Ascending aorta (tissue), 2 donors: ENCODE measurements at regions not wholly inside any gene's neighbourhood (a gene's known extent, or its start where the extent isn't known, plus 50 kb on each side); places are given as distances from the start of the nearest gene placed in this dataset.

Experiments
- DNase-seq, 2 donors: peaks; one replicate each; pipeline ENCODE4 v3.0.0-alpha.2; 2019; ENCODE audit warnings: low spot score in 2 of 2
- H3K27ac ChIP-seq, 2 donors: fragments of 200-600 bp; sonication (generic); one replicate each; pipeline ENCODE4 v1.5.1; 2016 to 2017; ENCODE audit warnings: mild to moderate bottlenecking in 1 of 2
- H3K27me3 ChIP-seq: fragments of 200-600 bp; sonication (generic); one replicate; pipeline ENCODE4 v1.5.1; 2017
- H3K36me3 ChIP-seq, 2 donors: fragments of 200-600 bp; sonication (generic); one replicate each; pipeline ENCODE4 v1.5.1; 2016
- H3K4me1 ChIP-seq, 2 donors: fragments of 200-600 bp; sonication (generic); one replicate each; pipeline ENCODE4 v1.5.1; 2016 to 2017; ENCODE audit warnings: mild to moderate bottlenecking in 1 of 2
- H3K4me3 ChIP-seq, 2 donors: fragments of 200-600 bp; sonication (generic); one replicate each; pipeline ENCODE4 v1.5.1; 2016 to 2017; ENCODE audit warnings: mild to moderate bottlenecking in 1 of 2
- H3K9me3 ChIP-seq, 2 donors: fragments of 200-600 bp; sonication (generic); one replicate each; pipeline ENCODE4 v1.5.1; 2016
- intact Hi-C: fragments of 100-400 bp; cut with DNase I; formaldehyde crosslinking; loops from one replicate; pipeline ENCODE4 v1.15.1; 2023
- TF ChIP-seq, protein P1 (sequence below), 3 experiments: fragments of 200-600 bp in 2 of 3; fragments of 450-650 bp in 1 of 3; sonication (generic) in 2 of 3; IDR thresholded peaks; one replicate each; pipeline ENCODE4 v1.5.1; 2016 to 2019; ENCODE audit warnings: antibody characterized with exemption in 3 of 3, mild to moderate bottlenecking in 1 of 3, moderate library complexity in 1 of 3

GRCh38 chr4:99754756-99755155, 61.9 kb upstream of the DAPP1 start:
- Histone ChIP-seq H3K36me3 (no peaks in the 10 kb centered on the region), H3K9me3 (no peaks in the 10 kb centered on the region), H3K27me3 (no peaks in the 10 kb centered on the region), H3K4me1 (peaks cover 0 to 8% of the 10 kb centered on the region in 2 donors), H3K27ac (no peak overlapping the region), H3K4me3 (no peak overlapping the region)
- intact Hi-C loops, result no loop called here
- TF ChIP-seq, protein P1, sequence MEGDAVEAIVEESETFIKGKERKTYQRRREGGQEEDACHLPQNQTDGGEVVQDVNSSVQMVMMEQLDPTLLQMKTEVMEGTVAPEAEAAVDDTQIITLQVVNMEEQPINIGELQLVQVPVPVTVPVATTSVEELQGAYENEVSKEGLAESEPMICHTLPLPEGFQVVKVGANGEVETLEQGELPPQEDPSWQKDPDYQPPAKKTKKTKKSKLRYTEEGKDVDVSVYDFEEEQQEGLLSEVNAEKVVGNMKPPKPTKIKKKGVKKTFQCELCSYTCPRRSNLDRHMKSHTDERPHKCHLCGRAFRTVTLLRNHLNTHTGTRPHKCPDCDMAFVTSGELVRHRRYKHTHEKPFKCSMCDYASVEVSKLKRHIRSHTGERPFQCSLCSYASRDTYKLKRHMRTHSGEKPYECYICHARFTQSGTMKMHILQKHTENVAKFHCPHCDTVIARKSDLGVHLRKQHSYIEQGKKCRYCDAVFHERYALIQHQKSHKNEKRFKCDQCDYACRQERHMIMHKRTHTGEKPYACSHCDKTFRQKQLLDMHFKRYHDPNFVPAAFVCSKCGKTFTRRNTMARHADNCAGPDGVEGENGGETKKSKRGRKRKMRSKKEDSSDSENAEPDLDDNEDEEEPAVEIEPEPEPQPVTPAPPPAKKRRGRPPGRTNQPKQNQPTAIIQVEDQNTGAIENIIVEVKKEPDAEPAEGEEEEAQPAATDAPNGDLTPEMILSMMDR (IDR thresholded peaks at IDR 0.05), result no peak
- no peak for DNase-seq

DNA sequence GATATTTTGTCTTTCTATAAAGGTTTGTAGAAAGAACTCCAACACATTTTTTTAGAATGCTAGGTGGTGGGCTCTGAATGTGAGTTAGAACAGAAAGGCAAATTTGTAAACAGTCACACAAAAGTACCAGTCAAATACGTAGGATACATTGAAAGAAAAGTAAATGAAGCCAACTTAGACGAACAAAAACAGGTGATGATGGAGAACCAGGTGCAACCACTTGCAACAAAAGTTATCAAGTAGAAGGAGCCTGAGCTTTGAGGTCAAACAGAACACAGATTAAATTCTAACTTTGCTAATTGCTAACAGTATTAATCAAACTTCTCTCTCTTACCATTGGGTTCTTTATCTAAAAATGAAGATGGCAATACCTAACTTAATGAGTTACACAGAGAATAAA, 62.7 kb upstream of the DAPP1 start:
- no peaks in the 10 kb centered on the region for H3K27me3 ChIP-seq
- no peaks in the 10 kb centered on the region for H3K36me3 ChIP-seq
- no peak for DNase-seq
- TF ChIP-seq, protein P1 (IDR thresholded peaks at IDR 0.05), result no peak
- intact Hi-C loops, result no loop called here
- peaks cover 0 to 4% of the 10 kb centered on the region in 2 donors for H3K4me1 ChIP-seq
- H3K27ac ChIP-seq, result no peak overlapping the region
- H3K4me3 ChIP-seq, result no peak overlapping the region
- H3K9me3 ChIP-seq, result no peaks in the 10 kb centered on the region

- TF ChIP-seq, protein P1 (IDR thresholded peaks at IDR 0.05), result no peak
- intact Hi-C loops, result no loop called here
- Histone ChIP-seq H3K4me3 (no peak overlapping the region), H3K9me3 (no peaks in the 10 kb centered on the region), H3K27ac (no peak overlapping the region), H3K27me3 (no peaks in the 10 kb centered on the region), H3K4me1 (no peaks in the 10 kb centered on the region), H3K36me3 (no peaks in the 10 kb centered on the region)
- DNase-seq, result no peak
These were observed 66.9 kb upstream of the DAPP1 start for GRCh38 chr4:99749445-99750391.

DNA sequence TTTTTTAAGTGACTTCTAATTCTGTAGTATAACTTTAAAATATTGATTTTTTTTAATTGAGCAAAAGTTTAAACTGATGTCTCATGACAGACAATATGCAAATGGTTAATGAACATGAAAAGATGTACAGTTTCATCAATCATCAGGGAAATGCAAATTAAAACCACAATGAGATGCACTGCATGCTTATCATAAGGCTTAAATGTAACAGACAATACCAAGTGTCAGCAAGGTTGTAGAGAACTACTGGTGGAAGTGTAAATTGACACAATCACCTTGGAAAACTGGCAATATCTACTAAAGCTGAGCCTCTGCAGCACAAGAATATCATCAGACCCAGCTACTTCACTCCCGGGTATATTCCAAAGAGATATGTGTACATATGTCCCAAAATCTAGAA, 70.2 kb upstream of the DAPP1 start:
- H3K4me1 ChIP-seq, result no peaks in the 10 kb centered on the region
- TF ChIP-seq, protein P1 (IDR thresholded peaks at IDR 0.05), result no peak
- intact Hi-C loops, result no loop called here
- no peaks in the 10 kb centered on the region for H3K36me3 ChIP-seq
- H3K4me3 ChIP-seq, result no peak overlapping the region
- H3K9me3 ChIP-seq, result no peaks in the 10 kb centered on the region
- DNase-seq, result no peak
- no peak overlapping the region for H3K27ac ChIP-seq
- no peaks in the 10 kb centered on the region for H3K27me3 ChIP-seq

DNA sequence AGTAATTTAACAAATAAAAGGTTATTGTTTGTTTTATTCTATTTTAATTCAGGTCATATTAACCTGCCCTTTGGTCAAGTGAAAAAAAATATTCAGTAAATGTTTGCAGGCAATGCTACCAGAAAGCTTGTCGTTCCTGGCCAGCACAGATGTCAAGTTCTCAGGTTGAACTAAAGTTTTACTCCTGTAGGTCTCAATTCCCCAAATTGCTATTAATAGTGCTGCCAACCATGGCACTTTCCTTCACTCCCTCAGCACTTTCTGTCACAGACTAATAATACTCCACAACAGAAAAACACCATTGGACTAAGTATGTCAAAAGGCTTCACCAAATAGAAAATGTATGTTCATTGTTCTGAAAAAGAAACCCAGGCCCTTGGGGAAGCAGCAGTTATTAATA, 79.2 kb upstream of the C4orf54 start:
- no peaks in the 10 kb centered on the region for H3K9me3 ChIP-seq
- H3K27ac ChIP-seq, result no peak overlapping the region
- TF ChIP-seq, protein P1 (IDR thresholded peaks at IDR 0.05), result no peak
- H3K27me3 ChIP-seq, result no peaks in the 10 kb centered on the region
- H3K4me3 ChIP-seq, result no peak overlapping the region
- intact Hi-C loops, result no loop called here
- no peaks in the 10 kb centered on the region for H3K36me3 ChIP-seq
- no peaks in the 10 kb centered on the region for H3K4me1 ChIP-seq
- DNase-seq, result no peak
